ENCODE measurements at regions not wholly inside any gene's neighbourhood (a gene's known extent, or its start where the extent isn't known, plus 50 kb on each side); places are given as distances from the start of the nearest gene placed in this dataset.

DNA sequence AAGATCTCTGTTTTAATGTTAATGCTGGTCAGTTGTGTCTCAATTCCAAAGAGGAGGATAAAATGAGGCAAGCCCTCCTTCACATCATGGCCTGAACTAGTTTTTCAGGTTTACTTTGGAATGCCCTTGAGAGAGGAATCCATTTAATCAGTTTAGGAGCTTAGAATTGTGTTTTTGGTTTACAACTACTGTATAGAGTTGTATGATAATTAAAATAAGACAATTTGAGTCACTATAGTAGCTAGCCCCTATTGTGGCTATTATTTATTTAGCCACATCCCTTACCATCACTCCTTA lies 107.8 kb upstream of the PRLR start:
- no peak for DNase-seq (ENCODE audit: low spot score in 2 of 2)
- ATAC-seq, result no peak
- Mint-ChIP-seq H3K36me3 (no peaks in the 10 kb centered on the region), H3K4me1 (no peaks in the 10 kb centered on the region), H3K4me3 (no peak overlapping the region), H3K9me3 (no peaks in the 10 kb centered on the region), H3K27ac (no peak overlapping the region)

DNA sequence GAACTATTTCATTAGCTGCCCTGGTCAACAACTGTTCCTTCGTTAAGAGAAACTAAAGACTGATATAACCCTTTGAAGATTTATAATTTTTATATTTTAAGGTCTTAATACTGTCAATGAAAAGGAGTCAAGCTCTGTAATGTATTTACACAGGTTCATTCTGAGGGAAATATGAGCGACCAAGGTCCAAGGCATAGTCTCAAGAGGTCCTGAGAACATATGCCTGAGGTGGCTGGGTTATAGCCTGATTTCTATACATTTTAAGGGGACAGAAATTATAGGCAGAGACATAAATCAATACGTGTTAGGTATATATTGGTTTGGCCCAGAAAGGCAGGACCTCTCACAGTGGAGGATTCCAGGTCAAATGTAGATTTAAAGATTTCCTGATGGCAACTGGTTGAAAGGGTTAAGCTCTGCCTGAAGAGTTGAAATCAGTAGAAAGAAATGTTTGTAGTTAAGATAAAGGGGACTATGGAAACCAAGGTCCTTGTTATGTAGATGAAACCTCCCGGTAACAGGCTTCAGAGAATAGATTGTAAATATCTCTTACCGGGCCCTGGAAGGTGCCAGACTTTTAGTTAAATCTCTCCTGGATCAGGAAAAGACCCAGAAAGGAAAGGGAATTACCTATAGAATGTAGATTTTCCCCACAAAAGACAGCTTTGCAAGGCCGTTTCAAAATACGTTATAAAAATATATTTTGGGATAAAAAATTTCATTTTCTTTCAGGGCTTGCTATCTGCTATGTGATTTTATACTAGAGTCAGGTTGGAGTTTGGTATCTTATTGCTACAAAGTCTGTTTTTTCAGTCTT lies 107.3 kb upstream of the PRLR start:
- H3K36me3 Mint-ChIP-seq, result no peaks in the 10 kb centered on the region

DNA sequence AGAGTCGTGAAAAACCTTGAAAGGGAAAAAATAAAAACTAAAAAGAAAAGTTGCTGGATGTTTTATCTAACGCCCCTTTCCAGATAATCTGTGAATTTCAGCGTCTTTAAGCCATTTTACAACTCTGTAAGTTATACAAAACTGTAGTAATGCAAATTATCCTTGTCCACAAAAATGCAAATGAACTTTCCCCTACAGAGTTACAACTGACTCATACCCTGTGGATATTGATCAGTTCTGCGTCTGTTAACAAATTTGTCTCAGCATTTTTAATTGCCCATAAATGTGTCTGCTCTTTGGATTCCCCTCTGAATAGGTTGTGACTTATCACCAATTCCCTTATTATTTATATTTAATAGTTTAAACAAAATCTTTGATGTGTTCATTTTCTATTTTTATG lies 105.9 kb upstream of the PRLR start:
- Mint-ChIP-seq H3K27ac (no peak overlapping the region), H3K4me1 (no peaks in the 10 kb centered on the region), H3K36me3 (no peaks in the 10 kb centered on the region), H3K4me3 (no peak overlapping the region), H3K9me3 (no peaks in the 10 kb centered on the region)
- no peak for ATAC-seq
- no peak for DNase-seq (ENCODE audit: low spot score in 2 of 2)

More for the DNA sequence above, 107.3 kb upstream of the PRLR start:
- Mint-ChIP-seq H3K27ac (no peak overlapping the region), H3K4me3 (no peak overlapping the region), H3K4me1 (no peaks in the 10 kb centered on the region), H3K9me3 (no peaks in the 10 kb centered on the region)
- no peak for ATAC-seq
- DNase-seq (ENCODE audit: low spot score in 2 of 2), result no peak

DNA sequence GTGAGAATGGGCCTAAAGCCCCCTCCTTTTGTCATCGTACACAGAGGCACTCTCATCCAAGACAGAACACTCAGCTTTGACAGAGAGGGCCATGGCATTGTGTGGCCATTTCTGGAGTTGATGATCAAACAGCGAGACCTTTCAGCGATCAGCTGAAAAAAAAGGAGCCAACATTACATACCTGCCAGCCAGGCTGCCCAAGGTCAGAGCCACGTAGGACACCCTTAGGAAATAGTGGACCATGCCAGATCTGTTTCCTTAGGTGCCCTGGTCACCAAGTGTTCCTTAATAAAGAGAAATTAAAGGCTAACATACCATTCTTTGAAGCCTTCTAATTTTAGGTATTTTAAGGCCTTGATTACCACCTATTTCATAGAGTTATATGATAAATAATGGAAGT lies 105.5 kb upstream of the PRLR start:
- H3K9me3 Mint-ChIP-seq, result no peaks in the 10 kb centered on the region
- DNase-seq (ENCODE audit: low spot score in 2 of 2) (no peak), ATAC-seq (no peak)
- no peak overlapping the region for H3K4me3 Mint-ChIP-seq
- no peak overlapping the region for H3K27ac Mint-ChIP-seq
- no peaks in the 10 kb centered on the region for H3K36me3 Mint-ChIP-seq
- H3K4me1 Mint-ChIP-seq, result no peaks in the 10 kb centered on the region

DNA sequence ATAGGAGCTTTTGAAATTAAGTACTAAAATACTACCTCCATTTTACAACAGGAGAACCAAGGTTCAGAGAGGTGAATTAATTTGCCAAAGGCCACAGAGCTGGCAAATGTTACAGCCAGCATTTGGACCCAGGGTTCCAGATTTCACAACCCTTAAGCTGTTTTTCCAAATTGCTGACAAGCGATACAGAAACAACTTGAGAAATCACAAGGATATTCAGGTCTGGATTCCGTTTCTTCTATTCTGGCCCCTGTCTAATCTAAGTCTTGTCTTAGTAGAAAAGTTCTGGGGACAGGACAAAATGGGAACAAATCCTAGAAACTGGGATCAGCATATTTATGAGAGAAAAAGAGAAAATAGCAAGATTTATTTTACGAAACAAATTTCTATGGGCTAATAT lies 103.1 kb upstream of the PRLR start:
- Mint-ChIP-seq H3K36me3 (no peaks in the 10 kb centered on the region), H3K4me3 (no peak overlapping the region), H3K27ac (no peak overlapping the region), H3K9me3 (no peaks in the 10 kb centered on the region), H3K4me1 (no peaks in the 10 kb centered on the region)
- ATAC-seq, result no peak
- no peak for DNase-seq (ENCODE audit: low spot score in 2 of 2)

DNA sequence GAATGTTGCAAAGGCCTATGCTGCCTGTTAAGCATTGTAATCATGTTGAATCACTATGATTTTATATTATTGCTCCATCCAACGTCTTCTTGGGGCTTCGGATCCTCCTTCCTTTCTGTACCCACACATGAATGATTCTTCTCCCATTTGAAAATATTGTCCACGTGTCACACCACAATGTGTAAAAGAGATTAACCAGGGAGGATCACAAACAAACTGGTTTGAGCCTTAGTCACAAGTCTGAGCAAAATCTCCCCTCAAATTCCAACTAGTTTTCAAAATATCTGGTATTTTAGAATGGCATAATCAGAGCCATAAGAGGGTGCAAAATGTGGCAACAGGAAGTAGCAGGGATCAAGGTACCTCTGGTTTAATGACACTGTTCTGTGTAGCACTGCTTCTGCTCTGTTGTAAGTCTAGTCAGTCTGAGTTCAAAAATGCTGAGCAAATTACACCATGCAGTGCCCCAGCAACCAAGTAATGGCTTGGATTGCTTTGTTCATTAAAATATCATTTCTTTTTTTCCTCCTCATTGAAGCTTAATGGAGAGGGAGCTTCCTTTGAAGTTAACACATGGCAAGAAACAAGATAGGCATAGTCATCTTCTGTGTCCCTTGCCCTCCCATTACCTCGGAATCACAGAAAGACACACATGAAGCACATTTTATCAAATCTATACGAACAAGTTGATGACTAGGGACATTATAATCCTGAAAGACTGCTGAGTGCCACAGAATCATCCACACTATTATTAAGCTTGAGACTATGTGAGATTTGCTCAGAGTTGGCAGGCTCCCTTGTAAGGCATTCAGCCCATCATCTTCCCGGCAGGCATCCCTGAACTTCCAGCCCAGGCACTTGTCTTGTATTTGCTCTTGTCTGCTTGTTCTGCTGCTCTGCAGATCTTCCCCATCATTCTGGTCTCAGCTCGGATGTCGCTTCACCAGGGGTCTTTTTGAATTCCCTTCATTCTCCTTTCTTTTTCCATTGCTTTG lies 102.0 kb upstream of the PRLR start:
- DNase-seq (ENCODE audit: low spot score in 2 of 2) (no peak), ATAC-seq (no peak)
- Mint-ChIP-seq H3K4me3 (no peak overlapping the region), H3K9me3 (peaks cover 2% of the 10 kb centered on the region), H3K4me1 (no peaks in the 10 kb centered on the region), H3K36me3 (no peaks in the 10 kb centered on the region), H3K27ac (no peak overlapping the region)

DNA sequence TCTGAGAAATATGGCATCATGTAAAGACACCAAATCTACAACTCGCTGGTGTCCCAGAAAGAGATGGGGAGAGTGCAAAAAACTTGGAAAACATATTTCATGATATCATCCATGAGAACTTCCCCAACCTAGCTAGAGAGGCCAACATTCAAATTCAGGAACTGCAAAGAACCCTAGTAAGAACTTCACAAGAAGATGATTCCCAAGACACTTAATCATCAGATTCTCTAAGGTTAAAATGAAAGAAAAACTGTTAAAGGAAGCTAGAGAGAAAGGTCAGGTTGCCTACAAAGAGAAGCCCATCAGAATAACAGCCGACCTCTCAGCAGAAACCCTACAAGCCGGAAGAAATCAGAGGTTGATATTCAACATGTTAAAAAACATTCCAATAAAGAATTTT lies 95.5 kb upstream of the PRLR start:
- H3K27ac Mint-ChIP-seq, result no peak overlapping the region
- DNase-seq (ENCODE audit: low spot score in 2 of 2), result no peak
- H3K4me3 Mint-ChIP-seq, result no peak overlapping the region
- no peaks in the 10 kb centered on the region for H3K4me1 Mint-ChIP-seq
- no peaks in the 10 kb centered on the region for H3K36me3 Mint-ChIP-seq
- H3K9me3 Mint-ChIP-seq, result peaks cover 2% of the 10 kb centered on the region
- no peak for ATAC-seq

DNA sequence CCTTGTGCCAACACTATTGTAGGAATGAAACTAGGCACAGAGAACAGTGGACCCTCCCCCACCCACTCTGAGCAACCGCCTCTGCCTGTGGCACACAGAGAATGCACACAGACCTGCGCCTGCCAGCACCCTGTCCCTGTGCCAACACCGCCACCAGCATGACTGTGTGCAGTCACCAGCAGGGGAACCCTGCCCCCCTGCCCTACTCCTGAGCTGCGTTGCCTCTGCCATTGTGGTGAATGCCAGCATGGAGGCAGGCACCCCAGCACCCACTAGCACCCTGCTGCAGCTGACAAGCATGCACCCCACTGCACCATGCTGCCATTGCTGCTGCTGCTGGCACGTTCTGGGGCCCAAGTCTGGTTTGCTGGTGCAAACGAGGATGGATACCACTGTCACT lies 94.4 kb upstream of the PRLR start:
- DNase-seq (ENCODE audit: low spot score in 2 of 2) (no peak), ATAC-seq (no peak)
- Mint-ChIP-seq H3K4me1 (peaks cover 8% of the 10 kb centered on the region), H3K36me3 (no peaks in the 10 kb centered on the region), H3K4me3 (no peak overlapping the region), H3K27ac (no peak overlapping the region), H3K9me3 (peaks cover 2% of the 10 kb centered on the region)

DNA sequence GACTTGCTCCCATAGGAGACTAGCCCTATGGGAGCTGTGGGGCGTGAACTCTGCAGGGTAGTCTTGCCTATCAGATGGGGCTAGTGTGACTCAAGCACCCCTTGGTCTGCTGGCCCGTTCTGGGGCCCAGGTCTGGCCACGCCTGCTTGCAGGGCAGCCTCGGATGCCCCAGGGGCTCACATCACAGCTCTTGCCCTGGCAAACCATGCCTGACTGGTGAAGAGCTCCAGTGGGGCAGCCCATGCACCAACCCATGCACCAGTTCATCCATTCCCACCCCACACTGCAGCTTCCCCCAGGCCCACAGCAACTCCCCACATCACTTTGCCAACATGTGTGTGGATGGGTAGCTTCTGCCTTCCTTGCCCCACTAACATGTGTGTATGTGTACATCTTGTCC lies 93.9 kb upstream of the PRLR start:
- Mint-ChIP-seq H3K27ac (no peak overlapping the region), H3K4me3 (no peak overlapping the region), H3K4me1 (peaks cover 8% of the 10 kb centered on the region), H3K36me3 (no peaks in the 10 kb centered on the region), H3K9me3 (peaks cover 2% of the 10 kb centered on the region)
- DNase-seq (ENCODE audit: low spot score in 2 of 2) (no peak), ATAC-seq (no peak)

DNA sequence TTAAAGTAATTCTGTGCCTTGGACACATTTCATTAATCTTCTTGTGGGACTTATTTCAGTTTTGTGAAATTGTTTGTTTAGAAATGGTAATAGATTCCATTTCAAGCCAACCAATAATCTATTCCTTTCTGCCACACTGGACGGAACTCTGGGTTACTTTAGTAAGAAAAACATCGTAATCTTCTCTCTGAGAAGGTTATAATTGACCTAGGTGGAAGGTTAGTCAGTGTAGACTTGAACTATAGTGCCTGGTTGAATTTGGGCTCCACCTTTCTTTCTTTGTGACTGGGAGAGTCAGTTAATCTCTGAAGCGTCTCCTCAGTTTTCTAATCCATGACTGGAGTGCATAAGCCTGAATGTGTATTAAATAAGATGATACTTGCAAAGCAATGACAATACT lies 89.7 kb upstream of the PRLR start:
- no peaks in the 10 kb centered on the region for H3K36me3 Mint-ChIP-seq
- H3K27ac Mint-ChIP-seq, result peak overlapping the region; percentile 27
- no peak overlapping the region for H3K4me3 Mint-ChIP-seq
- H3K9me3 Mint-ChIP-seq, result peaks cover 3% of the 10 kb centered on the region
- peak; percentile 60 for ATAC-seq
- no peak for DNase-seq (ENCODE audit: low spot score in 2 of 2)
- H3K4me1 Mint-ChIP-seq, result peaks cover 8% of the 10 kb centered on the region

DNA sequence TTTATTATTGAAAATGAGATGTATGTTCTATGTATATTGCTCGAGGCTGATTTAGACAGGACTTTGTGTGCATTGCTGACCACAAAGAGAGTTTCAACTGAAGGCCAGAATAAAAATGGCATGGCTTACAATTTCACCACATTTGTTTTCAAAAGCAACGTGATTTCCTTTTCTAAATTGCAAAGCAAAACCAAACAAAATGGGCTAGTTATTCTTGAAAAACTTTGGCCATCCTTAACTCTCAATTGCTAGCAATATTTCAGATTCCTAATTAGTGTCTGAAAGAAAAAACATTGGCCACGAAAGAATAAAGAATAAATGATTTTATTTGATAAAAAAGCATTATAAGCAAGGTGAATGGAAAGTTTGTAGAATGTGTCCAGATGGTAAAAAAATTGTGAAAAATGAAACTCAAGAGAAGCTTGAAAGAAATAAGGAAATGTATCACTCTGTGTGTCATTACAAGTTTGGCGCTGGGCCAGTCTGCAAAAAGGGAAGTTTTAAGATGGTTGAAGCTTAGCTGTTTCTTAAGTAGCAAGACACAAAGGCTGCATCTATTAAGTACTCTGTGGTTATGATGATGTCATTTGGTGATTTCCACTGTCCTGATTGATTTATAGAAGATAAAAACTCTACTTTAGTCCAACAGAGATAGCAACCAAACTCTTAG lies 89.2 kb upstream of the PRLR start:
- H3K4me1 Mint-ChIP-seq, result peaks cover 8% of the 10 kb centered on the region
- H3K4me3 Mint-ChIP-seq, result no peak overlapping the region
- H3K36me3 Mint-ChIP-seq, result no peaks in the 10 kb centered on the region
- peaks cover 3% of the 10 kb centered on the region for H3K9me3 Mint-ChIP-seq
- peak overlapping the region; percentile 27 for H3K27ac Mint-ChIP-seq
- ATAC-seq (peak; percentile 94), DNase-seq (ENCODE audit: low spot score in 2 of 2) (peak; percentile 16 to 81)

DNA sequence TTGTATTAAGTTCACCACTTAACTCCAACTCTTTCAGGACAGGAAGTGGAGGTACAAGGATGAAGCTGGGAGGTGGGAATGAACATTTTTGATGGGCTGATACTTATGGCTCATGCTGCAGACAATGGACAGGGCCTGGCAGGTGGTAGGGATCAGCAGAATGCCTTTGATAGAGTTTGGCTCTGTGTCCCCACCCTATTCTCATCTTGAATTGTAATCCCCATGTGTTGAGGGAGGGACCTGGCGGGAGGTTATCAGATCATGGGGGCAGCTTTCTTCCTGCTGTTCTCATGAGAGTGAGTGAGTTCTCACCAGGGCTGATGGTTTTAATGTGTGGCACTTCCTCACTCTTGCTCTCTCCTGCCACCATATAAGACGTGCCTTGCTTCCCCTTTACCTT lies 87.3 kb upstream of the PRLR start:
- no peak for ATAC-seq

DNA sequence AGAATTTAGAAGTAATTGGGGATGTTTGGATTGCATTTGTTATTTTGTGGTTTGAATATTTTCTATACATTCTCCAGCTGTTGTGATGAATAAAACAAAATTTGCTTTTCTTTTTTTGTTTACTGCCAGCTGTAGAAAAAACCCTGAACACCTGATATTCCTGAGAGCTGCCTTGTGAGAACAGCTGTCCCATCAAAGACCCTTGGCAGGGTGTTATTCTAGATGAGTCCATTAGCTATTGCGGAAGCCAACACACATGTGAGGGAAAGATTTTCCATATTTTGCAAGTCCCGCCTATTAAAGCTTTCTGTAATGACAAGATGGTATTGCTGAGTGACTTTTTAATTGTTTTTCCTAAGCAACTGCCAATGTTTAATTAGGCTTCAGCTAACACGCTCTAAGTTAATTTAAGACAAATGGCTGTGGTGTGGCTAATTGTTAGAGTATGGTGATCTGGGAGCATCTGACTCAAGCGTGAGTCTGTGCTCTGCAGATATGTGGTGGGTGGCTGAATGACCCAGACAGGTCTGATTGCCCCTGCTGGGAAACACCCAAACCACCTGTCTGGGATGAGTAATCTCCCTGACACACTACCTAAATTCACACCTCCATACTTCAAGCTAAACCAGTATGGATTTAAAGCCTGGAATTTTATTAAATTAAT lies 86.5 kb upstream of the PRLR start:
- no peak for DNase-seq (ENCODE audit: low spot score in 2 of 2)
- H3K9me3 Mint-ChIP-seq, result peaks cover 3% of the 10 kb centered on the region
- peak; percentile 67 for ATAC-seq
- H3K4me3 Mint-ChIP-seq, result no peak overlapping the region
- no peaks in the 10 kb centered on the region for H3K36me3 Mint-ChIP-seq
- peaks cover 8% of the 10 kb centered on the region for H3K4me1 Mint-ChIP-seq
- H3K27ac Mint-ChIP-seq, result no peak overlapping the region

More for the DNA sequence above, 87.3 kb upstream of the PRLR start:
- DNase-seq (ENCODE audit: low spot score in 2 of 2), result no peak
- H3K36me3 Mint-ChIP-seq, result no peaks in the 10 kb centered on the region
- peaks cover 3% of the 10 kb centered on the region for H3K9me3 Mint-ChIP-seq
- no peak overlapping the region for H3K4me3 Mint-ChIP-seq
- H3K27ac Mint-ChIP-seq, result peak overlapping the region; percentile 46
- peaks cover 8% of the 10 kb centered on the region for H3K4me1 Mint-ChIP-seq

DNA sequence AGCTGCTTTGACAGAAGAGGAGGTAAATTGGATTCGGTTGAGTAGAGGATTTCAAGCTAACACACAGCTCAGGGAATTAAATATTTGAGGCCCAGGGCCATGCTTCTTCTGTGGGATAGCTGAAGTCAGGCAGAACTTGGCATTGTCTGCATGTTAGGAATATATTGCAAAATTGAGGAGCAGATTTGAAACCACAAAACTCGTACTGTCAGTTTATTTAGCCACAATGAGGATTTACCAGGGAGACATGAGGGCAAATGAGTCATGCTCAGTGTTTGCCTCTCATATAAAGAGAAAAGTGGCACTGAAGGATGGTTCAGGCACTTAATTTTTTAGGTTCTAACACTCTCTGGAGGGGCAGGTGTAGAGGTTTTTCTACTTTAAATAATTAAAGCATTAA lies 83.0 kb upstream of the PRLR start:
- peaks cover 2% of the 10 kb centered on the region for H3K9me3 Mint-ChIP-seq
- H3K36me3 Mint-ChIP-seq, result no peaks in the 10 kb centered on the region
- H3K4me1 Mint-ChIP-seq, result no peaks in the 10 kb centered on the region
- ATAC-seq, result no peak
- H3K27ac Mint-ChIP-seq, result no peak overlapping the region
- no peak overlapping the region for H3K4me3 Mint-ChIP-seq
- DNase-seq (ENCODE audit: low spot score in 2 of 2), result no peak

DNA sequence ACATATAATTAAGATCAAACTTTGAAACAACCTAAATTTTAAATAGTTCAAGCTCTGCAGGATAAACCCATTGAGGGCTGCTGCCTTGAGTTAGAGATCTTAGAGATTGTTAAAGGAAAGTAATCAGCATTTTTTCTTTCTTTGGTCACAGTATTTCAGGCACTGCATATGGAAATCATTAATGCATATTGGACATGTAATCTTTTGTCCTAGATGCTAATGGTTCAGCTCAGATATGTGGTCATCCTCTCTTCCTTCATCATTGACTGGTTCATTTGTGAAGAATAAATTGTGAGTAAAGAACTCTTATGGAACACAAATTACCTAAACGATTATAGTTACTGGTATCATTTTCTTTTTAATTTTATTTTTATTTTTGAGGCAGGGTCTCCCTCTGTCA lies 82.0 kb upstream of the PRLR start:
- DNase-seq (ENCODE audit: low spot score in 2 of 2) (no peak), ATAC-seq (no peak)
- H3K4me1 Mint-ChIP-seq, result no peaks in the 10 kb centered on the region
- no peak overlapping the region for H3K4me3 Mint-ChIP-seq
- H3K9me3 Mint-ChIP-seq, result no peaks in the 10 kb centered on the region
- H3K36me3 Mint-ChIP-seq, result no peaks in the 10 kb centered on the region
- H3K27ac Mint-ChIP-seq, result no peak overlapping the region
